IMR-90 (cell line): ENCODE measurements at regions not wholly inside any gene's neighbourhood (a gene's known extent, or its start where the extent isn't known, plus 50 kb on each side); places are given as distances from the start of the nearest gene placed in this dataset.

Source experiments
- ATAC-seq: fragments of 200-7000 bp; cut with Tn5 transposase; 2 replicates; pipeline ENCODE4 v1.9.1; 2020; ENCODE audit warnings: low read depth, mild to moderate bottlenecking, moderate library complexity
- BruUV-seq: library from RNA; stranded (reverse); fragments of 400-500 nt; replicated peaks from 2 replicates; lab custom pipeline; 2021; lab: Mats Ljungman, UMichigan
- CTCF ChIA-PET: fragments of 300-600 bp; formaldehyde crosslinking; extraction: SDS; loops from one replicate; lab custom pipeline; 2021; ENCODE audit warnings: antibody characterized with exemption; lab: Yijun Ruan, JAX
- POLR2A ChIA-PET: fragments of 300-600 bp; sonication (Branson Sonifier 250); formaldehyde crosslinking; loops from one replicate; lab custom pipeline; 2022; ENCODE audit warnings: antibody characterized with exemption; ENCODE audit not compliant: unreplicated experiment; lab: Charles Lee
- DNase-seq: peaks from one replicate; pipeline ENCODE4 v3.0.0; 2013
- H2AFZ ChIP-seq: replicated peaks from 2 replicates; pipeline ENCODE3; 2013; ENCODE audit warnings: low read length, mild to moderate bottlenecking; ENCODE audit not compliant: poor library complexity
- H2AK5ac ChIP-seq: 2 replicates; pipeline ENCODE4 v1.6.1; 2013; ENCODE audit warnings: low read depth, low read length, inconsistent platforms
- H2AK9ac ChIP-seq: replicated peaks from 2 replicates; pipeline ENCODE3; 2013; ENCODE audit warnings: mild to moderate bottlenecking, low read depth, low read length, moderate library complexity; ENCODE audit not compliant: poor library complexity
- H2BK120ac ChIP-seq: 2 replicates; pipeline ENCODE4 v1.6.1; 2013; ENCODE audit warnings: low read depth, low read length, inconsistent platforms
- H2BK15ac ChIP-seq: 3 replicates; pipeline ENCODE4 v1.6.1; 2013; ENCODE audit warnings: low read depth, low read length, inconsistent platforms
- H2BK20ac ChIP-seq: 2 replicates; pipeline ENCODE4 v1.6.1; 2013; ENCODE audit warnings: low read depth, mild to moderate bottlenecking, inconsistent platforms, low read length, moderate library complexity
- H2BK5ac ChIP-seq: 2 replicates; pipeline ENCODE4 v1.6.1; 2013; ENCODE audit warnings: mild to moderate bottlenecking, low read depth, low read length, inconsistent platforms; ENCODE audit not compliant: poor library complexity, severe bottlenecking
- H3K14ac ChIP-seq: replicated peaks from 2 replicates; pipeline ENCODE4 v1.6.1; 2013; ENCODE audit warnings: low read depth, low read length, inconsistent platforms
- H3K18ac ChIP-seq: 2 replicates; pipeline ENCODE4 v1.6.1; 2013; ENCODE audit warnings: low read depth, low read length, control low read depth
- H3K23ac ChIP-seq: 2 replicates; pipeline ENCODE4 v1.6.1; 2013; ENCODE audit warnings: low read depth, low read length, inconsistent platforms
- H3K27ac ChIP-seq: 2 replicates; pipeline ENCODE4 v1.5.1; 2013; ENCODE audit warnings: mild to moderate bottlenecking, control low read depth, low read length; ENCODE audit not compliant: insufficient read depth
- H3K27me3 ChIP-seq: 2 replicates; pipeline ENCODE4 v1.6.1; 2013; ENCODE audit warnings: low read length; ENCODE audit not compliant: control insufficient read depth, insufficient read depth
- H3K36me3 ChIP-seq: 2 replicates; pipeline ENCODE4 v1.6.1; 2013; ENCODE audit warnings: low read length, mixed read lengths; ENCODE audit not compliant: control insufficient read depth, insufficient read depth
- H3K4ac ChIP-seq: 2 replicates; pipeline ENCODE4 v1.6.1; 2013; ENCODE audit warnings: low read depth, low read length, inconsistent platforms
- H3K4me1 ChIP-seq: 2 replicates; pipeline ENCODE4 v1.6.1; 2013; ENCODE audit warnings: low read length, mixed read lengths; ENCODE audit not compliant: control insufficient read depth, insufficient read depth
- H3K4me2 ChIP-seq: 2 replicates; pipeline ENCODE4 v1.6.1; 2013; ENCODE audit warnings: low read depth, mild to moderate bottlenecking, control low read depth, low read length, moderate library complexity
- H3K4me3 ChIP-seq: 2 replicates; pipeline ENCODE4 v1.5.1; 2013; ENCODE audit warnings: low read depth, mild to moderate bottlenecking, control low read depth, low read length, moderate library complexity; ENCODE audit not compliant: insufficient read depth
- H3K56ac ChIP-seq: 2 replicates; pipeline ENCODE4 v1.6.1; 2013; ENCODE audit warnings: low read length, inconsistent platforms; ENCODE audit not compliant: insufficient read depth; ENCODE audit errors: extremely low read depth
- H3K79me1 ChIP-seq, 2 experiments: 2 replicates each; pipeline ENCODE4 v1.6.1; 2013; ENCODE audit warnings: low read length in 2 of 2, inconsistent platforms in 1 of 2, low read depth in 1 of 2
- H3K9ac ChIP-seq: 2 replicates; pipeline ENCODE4 v1.6.1; 2013; ENCODE audit warnings: low read depth, low read length, control low read depth
- H3K9me1 ChIP-seq: 2 replicates; pipeline ENCODE4 v1.6.1; 2013; ENCODE audit warnings: low read length, inconsistent platforms; ENCODE audit not compliant: insufficient read depth
- H3K9me3 ChIP-seq: 2 replicates; pipeline ENCODE4 v1.6.1; 2013; ENCODE audit warnings: low read length; ENCODE audit not compliant: control insufficient read depth, insufficient read depth
- H4K20me1 ChIP-seq: 2 replicates; pipeline ENCODE4 v1.6.1; 2013; ENCODE audit warnings: low read length, inconsistent platforms; ENCODE audit not compliant: insufficient read depth
- H4K5ac ChIP-seq: 2 replicates; pipeline ENCODE4 v1.6.1; 2013; ENCODE audit warnings: mild to moderate bottlenecking, low read depth, low read length, control low read depth
- H4K8ac ChIP-seq, 2 experiments: 2 replicates each; pipeline ENCODE4 v1.6.1; 2013; ENCODE audit warnings: low read depth in 2 of 2, low read length in 2 of 2, control low read depth in 1 of 2, inconsistent platforms in 1 of 2
- H4K91ac ChIP-seq: 2 replicates; pipeline ENCODE4 v1.6.1; 2013; ENCODE audit warnings: low read depth, low read length, inconsistent platforms; ENCODE audit not compliant: insufficient read depth
- BHLHE40 ChIP-seq: fragments of 150-350 bp; IDR thresholded peaks from 2 replicates; pipeline ENCODE4 v1.6.1; 2016; ENCODE audit warnings: mild to moderate bottlenecking, low read depth, low read length
- CEBPB ChIP-seq: IDR thresholded peaks from 2 replicates; pipeline ENCODE4 v1.6.1; 2012; ENCODE audit warnings: low read depth, low read length, improper control_type of control experiment
- CHD1 ChIP-seq: IDR thresholded peaks from 2 replicates; pipeline ENCODE4 v1.6.1; 2012; ENCODE audit warnings: low read depth, low read length, improper control_type of control experiment
- CTCF ChIP-seq: conservative IDR thresholded peaks from 2 replicates; pipeline ENCODE4 v1.5.1; 2012; ENCODE audit warnings: mild to moderate bottlenecking, low read depth, low read length, improper control_type of control experiment
- ELK1 ChIP-seq: fragments of 150-350 bp; IDR thresholded peaks from 2 replicates; pipeline ENCODE4 v1.6.1; 2016; ENCODE audit warnings: low read depth, mild to moderate bottlenecking, low read length, moderate library complexity, borderline replicate concordance
- MAFK ChIP-seq: IDR thresholded peaks from 2 replicates; pipeline ENCODE4 v1.6.1; 2012; ENCODE audit warnings: low read depth, low read length, improper control_type of control experiment
- MAZ ChIP-seq: IDR thresholded peaks from 2 replicates; pipeline ENCODE4 v1.6.1; 2012; ENCODE audit warnings: low read depth, mild to moderate bottlenecking, low read length, improper control_type of control experiment, moderate library complexity, borderline replicate concordance
- MXI1 ChIP-seq: IDR thresholded peaks from 2 replicates; pipeline ENCODE4 v1.6.1; 2012; ENCODE audit warnings: low read depth, mild to moderate bottlenecking, low read length, moderate library complexity, borderline replicate concordance
- NFE2L2 ChIP-seq: fragments of 150-350 bp; IDR thresholded peaks from 2 replicates; pipeline ENCODE4 v1.6.1; 2016; ENCODE audit warnings: low read depth, mild to moderate bottlenecking, low read length
- POLR2A ChIP-seq: IDR thresholded peaks from 2 replicates; pipeline ENCODE4 v1.6.1; 2012; ENCODE audit warnings: mild to moderate bottlenecking, low read depth, low read length
- RAD21 ChIP-seq: IDR thresholded peaks from 2 replicates; pipeline ENCODE4 v1.6.1; 2012; ENCODE audit warnings: low read length, improper control_type of control experiment
- RCOR1 ChIP-seq: IDR thresholded peaks from 2 replicates; pipeline ENCODE4 v1.6.1; 2012; ENCODE audit warnings: mild to moderate bottlenecking, low read length, improper control_type of control experiment; ENCODE audit not compliant: insufficient replicate concordance
- RFX5 ChIP-seq: IDR thresholded peaks from 2 replicates; pipeline ENCODE4 v1.8.0; 2012; ENCODE audit warnings: low read depth, mild to moderate bottlenecking, low read length, moderate library complexity
- SMC3 ChIP-seq: fragments of 150-350 bp; IDR thresholded peaks from 2 replicates; pipeline ENCODE4 v1.6.1; 2016; ENCODE audit warnings: low read depth, mild to moderate bottlenecking, antibody characterized with exemption, low read length, moderate library complexity
- USF2 ChIP-seq: fragments of 150-350 bp; IDR thresholded peaks from 2 replicates; pipeline ENCODE4 v1.6.1; 2017; ENCODE audit warnings: mild to moderate bottlenecking, antibody characterized with exemption, low read length, low read depth
- WGBS, 2 experiments: methylation state at CpG; one replicate each; pipeline versions ENCODE4 v1.1.5 to v1.1.7; 2013; ENCODE audit warnings: missing lambda C conversion rate in 2 of 2; ENCODE audit not compliant: insufficient read length in 1 of 2; ENCODE audit errors: extremely low coverage in 2 of 2; 5-methylcytosine and 5-hydroxymethylcytosine counted together
- dilution Hi-C: fragments of 300-500 bp; cut with HindIII; formaldehyde crosslinking; loops from one replicate; pipeline ENCODE4 v1.14.3; 2018; ENCODE audit warnings: low sequenced_read_pairs; ENCODE audit not compliant: unreplicated experiment
- in situ Hi-C: fragments of 300-500 bp; cut with MboI; formaldehyde crosslinking; loops from 3 replicates; pipeline ENCODE4 v1.14.3; 2019; ENCODE audit warnings: low sequenced_read_pairs, inconsistent platforms, mixed read lengths
- intact Hi-C: fragments of 100-400 bp; cut with micrococcal nuclease; formaldehyde crosslinking; loops from 2 replicates; pipeline ENCODE4 v1.10.0; 2022

GRCh38 chr3:80734920-80735319, 967.1 kb upstream of the ROBO1 start:
- H3K9ac ChIP-seq: no peak overlapping the region
- dilution Hi-C loops: no loop called here

More at GRCh38 chr3:80734920-80735319, 967.1 kb upstream of the ROBO1 start:
- Histone ChIP-seq H4K91ac (no peak overlapping the region), H3K9me3 (peaks cover 6% of the 10 kb centered on the region; the same call in 1 of the 2 replicates), H3K18ac (no peak overlapping the region), H2BK5ac (no peak overlapping the region), H3K4me3 (no peak overlapping the region), H3K9me1 (no peaks in the 10 kb centered on the region), H3K27ac (no peak overlapping the region), H3K27me3 (no peaks in the 10 kb centered on the region), H4K8ac (no peak overlapping the region), H4K5ac (no peak overlapping the region), H2AFZ (no peak overlapping the region), H2BK20ac (no peak overlapping the region), H3K56ac (no peak overlapping the region), H2BK120ac (no peak overlapping the region), H3K23ac (no peak overlapping the region), H3K4me2 (no peak overlapping the region), H3K4me1 (no peaks in the 10 kb centered on the region), H4K20me1 (no peaks in the 10 kb centered on the region), H3K36me3 (no peaks in the 10 kb centered on the region), H3K14ac (no peak overlapping the region), H2AK5ac (no peak overlapping the region), H2AK9ac (no peak overlapping the region), H2BK15ac (no peak overlapping the region), H3K79me1 (no peaks in the 10 kb centered on the region), H3K4ac (no peak overlapping the region)
- ChIA-PET POLR2A (no interaction called here), CTCF (no interaction called here)
- TF ChIP-seq POLR2A: no peak
- no peak for TF ChIP-seq CTCF
- no peak for TF ChIP-seq MAZ
- no peak for TF ChIP-seq ELK1
- TF ChIP-seq SMC3: no peak
- no peak for TF ChIP-seq RAD21
- TF ChIP-seq CEBPB: no peak
- TF ChIP-seq USF2: no peak
- no peak for TF ChIP-seq RFX5
- TF ChIP-seq RCOR1: no peak
- TF ChIP-seq MAFK: no peak
- TF ChIP-seq CHD1: no peak
- TF ChIP-seq MXI1: no peak
- no peak for TF ChIP-seq BHLHE40
- no peak for TF ChIP-seq NFE2L2
- DNase-seq: no peak
- WGBS, 2 experiments: no CpG with 5 or more reads among the region's 2 CpGs
- in situ Hi-C loops: no loop called here
- intact Hi-C loops: no loop called here
- BruUV-seq: no TSS peak
- no peak for ATAC-seq
